ENCODE measurements at regions not wholly inside any gene's neighbourhood (a gene's known extent, or its start where the extent isn't known, plus 50 kb on each side); places are given as distances from the start of the nearest gene placed in this dataset.

GRCh38 chr13:68846663-68847062 is 1261.0 kb upstream of the ATXN8OS start:
- POLR2A ChIA-PET: no interaction called here
- H3K9me3 ChIP-seq: no peaks in the 10 kb centered on the region
- 5% methylated on average over 1 of the region's 1 CpG for WGBS (ENCODE audit: missing lambda C conversion rate)

GRCh38 chr13:68834375-68834774 is 1273.3 kb upstream of the ATXN8OS start:
- no peak overlapping the region for H3K4me2 ChIP-seq
- POLR2A ChIA-PET: no interaction called here
- no peak for DNase-seq (ENCODE audit: low read depth in 1 of 2, low spot score in 1 of 2)
- no peaks in the 10 kb centered on the region for H3K4me1 ChIP-seq
- TF ChIP-seq MAFK (IDR thresholded peaks at IDR 0.05; ENCODE audit: partially characterized antibody) (no peak), NPAS2 (CRISPR knock-in tag; IDR thresholded peaks at IDR 0.05; ENCODE audit: borderline replicate concordance) (no peak), GATA3 (IDR thresholded peaks at IDR 0.05; ENCODE audit: borderline replicate concordance) (no peak), TFCP2L1 (CRISPR knock-in tag; IDR thresholded peaks at IDR 0.05) (no peak), HES2 (IDR thresholded peaks at IDR 0.05) (no peak), HEYL (CRISPR knock-in tag; IDR thresholded peaks at IDR 0.05) (no peak), EP300 (IDR thresholded peaks at IDR 0.05) (no peak), PHF8 (IDR thresholded peaks at IDR 0.05; ENCODE audit: borderline replicate concordance, low read depth) (no peak), JUNB (IDR thresholded peaks at IDR 0.05) (no peak), CBX8 (IDR thresholded peaks at IDR 0.05) (no peak), RARB (CRISPR knock-in tag; IDR thresholded peaks at IDR 0.05) (no peak), HOXB5 (CRISPR knock-in tag; IDR thresholded peaks at IDR 0.05) (no peak)
- ATAC-seq: no peak
- no peaks in the 10 kb centered on the region for H3K9me3 ChIP-seq
- no peak overlapping the region for H3K4me3 ChIP-seq
- FAIRE-seq: no peak
- CTCF ChIA-PET: no interaction called here
- H3K27ac ChIP-seq: no peak overlapping the region

More at GRCh38 chr13:68846663-68847062, 1261.0 kb upstream of the ATXN8OS start:
- CTCF ChIA-PET: no interaction called here
- no peak for FAIRE-seq
- H3K27ac ChIP-seq: no peak overlapping the region
- no peak overlapping the region for H3K4me3 ChIP-seq
- no peak for ATAC-seq
- H3K4me1 ChIP-seq: no peaks in the 10 kb centered on the region
- no peak for DNase-seq (ENCODE audit: low read depth in 1 of 2, low spot score in 1 of 2)
- TF ChIP-seq HOXA7 (CRISPR knock-in tag; IDR thresholded peaks at IDR 0.05) (no peak), HES2 (IDR thresholded peaks at IDR 0.05) (no peak), NPAS2 (CRISPR knock-in tag; IDR thresholded peaks at IDR 0.05; ENCODE audit: borderline replicate concordance) (no peak), MAFK (IDR thresholded peaks at IDR 0.05; ENCODE audit: partially characterized antibody) (no peak), HEYL (CRISPR knock-in tag; IDR thresholded peaks at IDR 0.05) (no peak), HOXB13 (CRISPR knock-in tag; IDR thresholded peaks at IDR 0.05; ENCODE audit: low read depth) (no peak), ELK1 (IDR thresholded peaks at IDR 0.05; ENCODE audit: low read depth, low read length) (no peak), ZSCAN20 (CRISPR knock-in tag; IDR thresholded peaks at IDR 0.05) (no peak), SMC3 (IDR thresholded peaks at IDR 0.05) (no peak), GATA3 (IDR thresholded peaks at IDR 0.05; ENCODE audit: borderline replicate concordance) (no peak), CBX8 (IDR thresholded peaks at IDR 0.05) (no peak), KDM1A (IDR thresholded peaks at IDR 0.05; ENCODE audit: low read depth) (no peak), MAX (IDR thresholded peaks at IDR 0.05) (no peak)
- no peak overlapping the region for H3K4me2 ChIP-seq

GRCh38 chr13:68816715-68817114 is 1290.9 kb upstream of the ATXN8OS start:
- no peak for TF ChIP-seq GATA3 (IDR thresholded peaks at IDR 0.05; ENCODE audit: borderline replicate concordance)
- TF ChIP-seq KDM1A (IDR thresholded peaks at IDR 0.05; ENCODE audit: low read depth): no peak
- TF ChIP-seq JUNB (IDR thresholded peaks at IDR 0.05): no peak
- TF ChIP-seq ZFP36 (IDR thresholded peaks at IDR 0.05; ENCODE audit: borderline replicate concordance, partially characterized antibody): no peak
- TF ChIP-seq TP53 (CRISPR knock-in tag; IDR thresholded peaks at IDR 0.05): no peak
- TF ChIP-seq ZNF302 (CRISPR knock-in tag; IDR thresholded peaks at IDR 0.05): no peak
- Histone ChIP-seq H3K4me3 (no peak overlapping the region), H3K4me2 (no peak overlapping the region), H3K4me1 (no peaks in the 10 kb centered on the region), H3K9me3 (no peaks in the 10 kb centered on the region), H3K27ac (no peak overlapping the region)
- peak in 1 of 2 experiments; percentile 3 for DNase-seq (ENCODE audit: low read depth in 1 of 2, low spot score in 1 of 2)
- WGBS (ENCODE audit: missing lambda C conversion rate): 39% methylated on average over 5 of the region's 7 CpGs
- no peak for FAIRE-seq
- CTCF ChIA-PET: no interaction called here
- ATAC-seq: no peak
- POLR2A ChIA-PET: no interaction called here
